GM19193 (cell line): ENCODE measurements at regions not wholly inside any gene's neighbourhood (a gene's known extent, or its start where the extent isn't known, plus 50 kb on each side); places are given as distances from the start of the nearest gene placed in this dataset.

ENCODE experiments used
- POLR2A ChIP-seq: IDR thresholded peaks from 4 replicates; pipeline ENCODE4 v1.6.1; 2011; ENCODE audit not compliant: insufficient read depth, insufficient read length; ENCODE audit errors: extremely low read depth

DNA sequence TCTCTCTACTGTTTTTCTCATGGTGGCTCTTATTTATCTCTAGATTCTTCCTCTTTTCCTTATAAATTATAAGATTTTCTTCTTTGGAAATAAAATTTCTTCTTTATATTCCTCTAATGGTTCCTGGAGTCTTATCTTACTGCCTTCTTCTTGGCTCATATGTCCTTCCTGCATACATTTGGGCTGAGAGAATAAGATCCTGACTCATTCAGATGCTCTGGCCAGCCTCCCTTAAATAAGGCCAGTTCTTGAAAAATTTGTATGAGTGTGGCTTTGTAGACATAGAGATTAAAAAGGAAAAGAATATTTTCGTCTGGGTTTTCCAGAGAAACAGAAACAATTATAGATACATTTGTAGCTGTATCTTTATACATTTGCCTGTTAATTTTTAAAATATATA is 411.3 kb downstream of the KIF20B start:
- TF ChIP-seq POLR2A: no peak

DNA sequence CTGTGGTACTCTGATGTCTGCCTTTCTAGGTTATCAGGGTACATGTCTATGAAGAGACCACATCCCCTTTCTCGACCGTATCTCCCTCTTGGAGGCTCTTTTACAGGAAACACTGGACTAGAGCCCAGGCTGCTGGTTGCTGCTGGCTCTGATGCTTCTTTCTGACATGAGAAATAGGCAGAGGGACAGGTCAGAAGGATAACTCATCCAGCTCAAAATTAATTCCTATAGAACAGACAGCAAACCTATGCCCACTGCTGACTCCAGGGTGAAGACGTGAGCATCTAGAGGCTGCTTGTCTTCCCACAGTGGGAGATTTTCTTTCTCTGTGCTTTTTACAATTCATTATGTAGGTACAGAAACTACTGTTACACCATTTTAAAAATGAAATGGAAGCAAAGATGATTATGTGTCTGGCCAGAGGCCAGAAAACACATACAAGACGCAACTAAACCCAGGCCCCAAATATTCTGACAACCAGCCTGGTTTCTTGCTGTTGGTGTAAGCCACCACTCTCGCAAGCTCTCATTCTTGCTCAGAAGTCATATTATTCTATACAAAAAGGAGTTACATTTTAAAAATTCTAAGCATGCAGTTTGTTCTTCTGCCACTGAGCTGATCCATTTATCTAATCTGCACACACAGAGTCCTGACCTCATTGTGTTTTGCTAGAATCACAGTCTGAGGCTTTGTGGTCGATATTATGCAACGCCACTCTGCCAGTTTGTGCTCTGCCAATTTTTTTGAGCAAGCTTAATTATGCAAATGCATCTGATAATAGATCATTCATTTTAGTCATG is 424.3 kb downstream of the KIF20B start:
- no peak for TF ChIP-seq POLR2A

DNA sequence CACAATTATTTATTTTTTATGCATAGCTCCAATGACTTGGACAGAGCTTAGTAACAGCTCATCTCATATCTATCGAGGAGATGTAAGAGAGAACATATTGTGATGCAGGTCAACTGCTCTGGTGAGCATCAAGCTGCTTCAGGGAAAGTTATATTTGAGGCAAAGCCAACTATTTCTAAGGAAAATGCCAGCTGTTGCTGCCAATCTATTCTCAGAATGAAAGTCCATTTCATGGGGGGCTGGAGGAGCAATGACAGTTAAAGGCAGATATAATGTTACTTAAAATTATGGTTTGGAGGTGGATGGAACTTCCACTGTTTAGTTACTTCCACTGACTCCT is 424.8 kb downstream of the KIF20B start:
- TF ChIP-seq POLR2A: no peak

DNA sequence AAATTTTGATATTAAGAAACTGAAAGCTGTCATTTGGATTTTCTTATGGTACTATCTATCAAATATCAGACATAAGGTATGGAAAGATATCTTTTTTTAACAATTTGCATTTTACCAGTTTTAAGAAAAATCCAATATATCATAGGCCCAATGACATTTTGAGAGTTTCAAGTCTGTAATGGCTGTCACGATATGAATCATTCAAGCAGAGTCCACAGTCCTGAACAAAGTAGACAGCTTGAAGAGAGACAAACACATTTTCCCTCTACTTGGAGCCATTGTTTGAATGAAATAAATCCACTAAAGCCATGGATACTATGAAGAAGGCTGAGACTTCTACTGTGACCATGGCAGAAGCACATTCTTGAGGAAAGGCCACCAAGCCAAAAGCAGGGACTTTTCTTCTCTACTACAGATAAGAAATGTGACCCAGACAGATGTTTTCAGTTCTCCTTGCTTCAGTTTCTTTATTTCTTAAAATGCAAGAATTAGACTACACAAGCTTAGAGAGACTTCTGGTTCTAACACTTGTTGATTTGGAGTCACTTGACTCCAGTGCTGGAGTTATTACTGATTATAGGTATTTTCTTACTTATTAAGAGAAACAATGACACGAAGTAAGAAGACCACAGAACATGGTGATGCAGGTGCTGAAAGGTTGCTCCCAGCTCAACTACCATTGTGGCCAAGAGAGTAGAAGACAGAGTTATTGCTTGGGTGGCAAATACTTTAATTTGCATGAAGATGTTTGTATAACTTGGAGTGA is 429.1 kb downstream of the KIF20B start:
- no peak for TF ChIP-seq POLR2A

DNA sequence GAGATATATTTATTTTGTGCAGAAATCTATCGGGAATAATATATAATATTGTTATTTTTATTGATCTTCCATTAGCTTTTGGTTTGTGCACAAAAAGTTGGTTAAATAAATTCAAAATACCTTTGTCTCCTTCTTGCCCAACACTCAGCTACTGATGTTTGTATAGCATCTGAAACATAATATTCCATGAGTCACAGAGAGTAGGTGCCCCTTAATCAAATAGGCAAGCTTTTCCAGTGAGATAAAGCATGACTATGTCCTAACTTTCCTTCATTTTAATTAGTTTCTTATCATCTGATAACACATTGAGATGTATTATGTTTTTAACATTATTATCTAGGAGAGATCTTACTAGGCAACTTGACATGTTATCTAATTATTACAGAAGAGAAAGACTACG is 432.2 kb downstream of the KIF20B start:
- no peak for TF ChIP-seq POLR2A

DNA sequence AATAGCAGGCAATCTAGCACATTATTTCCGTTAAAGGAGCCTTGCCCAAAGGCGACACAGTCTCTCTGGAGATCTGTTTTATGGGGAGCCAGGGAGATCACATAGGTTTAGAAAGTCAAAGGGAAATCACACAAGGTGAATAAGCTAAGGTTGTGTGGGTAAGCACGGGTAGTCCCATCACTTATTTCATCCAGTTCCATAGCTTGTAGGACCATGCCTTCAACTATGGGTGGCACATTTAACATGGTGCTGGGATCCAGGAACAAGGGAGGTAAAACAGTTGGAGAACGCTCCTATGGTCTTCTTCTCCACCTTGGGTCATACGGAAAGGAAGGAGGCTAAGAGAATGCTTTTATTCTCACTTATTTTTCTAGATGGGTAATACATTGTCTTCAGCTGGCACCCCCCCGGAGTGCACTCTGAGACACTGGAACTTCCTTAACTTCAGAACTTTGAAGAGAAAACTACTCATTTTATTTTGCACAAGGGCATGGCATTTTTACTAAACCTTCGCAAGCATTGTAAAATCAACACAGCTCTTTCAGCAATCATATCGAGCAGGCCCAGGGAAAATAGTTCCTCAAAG is 435.4 kb downstream of the KIF20B start:
- TF ChIP-seq POLR2A: no peak

DNA sequence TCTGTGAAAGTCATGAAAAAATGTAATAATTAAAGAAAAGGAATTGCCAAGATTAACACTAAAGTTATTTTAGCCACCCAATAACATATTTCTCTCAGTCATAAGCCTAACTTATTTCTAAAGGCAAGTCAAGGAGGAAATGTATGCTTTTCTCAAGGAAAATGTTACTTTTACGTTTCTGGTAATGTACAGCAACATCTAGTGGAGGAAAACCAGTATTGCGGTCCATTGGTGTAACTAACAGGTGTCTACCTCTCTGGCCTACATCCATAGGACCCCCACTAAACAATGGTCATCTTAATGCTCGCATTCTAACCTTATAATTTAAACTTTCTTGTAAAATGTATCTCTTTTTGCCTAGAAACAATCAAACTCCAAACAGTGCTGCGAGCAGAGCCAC is 437.5 kb downstream of the KIF20B start:
- TF ChIP-seq POLR2A: no peak

DNA sequence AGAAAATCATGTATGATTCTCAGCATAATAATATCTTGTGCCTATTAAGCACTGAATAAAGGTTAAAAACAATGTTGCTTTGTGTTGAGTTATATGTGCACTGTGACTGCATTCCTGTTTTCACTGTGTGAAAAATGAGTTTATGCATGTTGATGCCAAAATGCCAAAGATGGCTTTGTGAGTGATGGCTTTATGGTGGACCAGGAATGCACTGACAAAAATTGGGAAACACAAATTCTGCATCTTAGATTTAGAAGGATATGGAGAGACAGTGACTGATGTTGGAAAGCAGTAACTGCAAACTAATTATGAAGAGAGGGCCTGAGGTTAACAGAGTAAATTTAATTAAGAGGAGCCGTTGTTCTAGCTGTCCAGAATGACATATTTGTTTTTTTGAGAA is 440.4 kb downstream of the KIF20B start:
- TF ChIP-seq POLR2A: no peak

DNA sequence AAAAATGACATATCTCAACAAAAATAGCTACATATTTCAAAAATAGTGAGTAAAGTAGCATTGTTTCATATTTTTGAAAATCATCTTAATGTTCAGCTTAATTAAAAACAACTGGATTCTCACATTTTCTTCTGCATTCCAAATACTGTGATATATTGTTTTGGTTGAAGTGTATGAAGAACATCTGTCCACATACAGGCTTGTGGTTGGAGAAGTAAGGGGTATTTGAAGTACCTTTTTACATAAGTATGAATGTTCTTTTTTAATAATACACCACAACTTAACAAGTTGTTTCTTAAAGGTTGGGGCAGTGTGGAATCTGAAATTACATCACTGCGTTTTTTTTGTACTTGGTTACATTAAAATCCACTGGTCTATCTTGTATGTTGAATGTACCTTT is 442.5 kb downstream of the KIF20B start:
- no peak for TF ChIP-seq POLR2A

DNA sequence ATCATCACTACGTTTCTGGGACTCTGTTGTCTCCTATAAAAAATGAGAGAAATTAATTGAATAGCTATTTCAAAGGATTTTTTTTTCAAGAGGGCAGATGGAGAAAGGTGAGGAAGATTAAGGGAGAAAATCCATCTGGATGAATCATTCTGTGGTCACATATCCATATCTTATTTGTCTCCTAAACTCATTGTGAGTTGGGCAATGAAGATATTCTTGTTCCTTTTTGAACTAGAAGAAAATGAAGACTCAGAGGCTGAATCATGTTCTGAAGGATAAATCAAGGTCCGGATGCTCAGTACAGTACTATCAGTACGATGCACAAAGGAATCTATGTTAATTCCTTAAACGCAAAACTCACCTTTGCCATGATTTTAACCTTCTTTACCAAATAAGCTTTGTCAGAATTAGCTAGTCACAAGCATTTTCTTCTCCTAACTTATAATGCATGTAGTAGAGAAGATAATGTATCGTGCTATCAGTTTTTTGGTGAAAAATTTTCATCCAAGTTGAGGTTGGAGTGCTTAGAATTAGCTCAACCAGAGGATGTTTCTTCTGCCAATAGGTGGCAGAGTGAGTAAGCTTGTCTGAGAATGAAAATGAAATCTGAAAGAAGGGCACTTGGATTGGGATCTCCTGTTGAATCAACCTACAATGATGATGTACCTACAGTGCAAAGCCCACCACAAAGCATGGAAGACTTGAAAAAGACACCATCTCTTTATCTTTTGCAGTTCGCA is 446.9 kb downstream of the KIF20B start:
- TF ChIP-seq POLR2A: no peak

DNA sequence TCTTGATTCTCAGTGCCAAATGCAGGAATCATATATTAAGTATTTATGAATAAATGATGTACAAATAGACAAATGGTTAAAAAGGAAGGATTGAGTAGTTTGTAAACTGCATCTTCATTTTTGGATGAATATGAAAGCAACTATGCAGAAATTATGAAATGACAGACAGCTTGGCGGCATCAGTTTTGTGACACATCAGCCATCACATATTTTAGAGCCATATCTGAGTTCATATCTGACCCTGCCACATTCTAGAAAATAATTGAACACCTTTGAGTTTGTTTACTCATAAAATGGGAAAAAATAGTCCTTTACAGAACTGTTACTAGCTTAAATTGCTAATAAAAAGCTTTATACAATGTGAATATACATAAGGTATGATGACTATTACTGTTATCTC is 448.2 kb downstream of the KIF20B start:
- TF ChIP-seq POLR2A: no peak

DNA sequence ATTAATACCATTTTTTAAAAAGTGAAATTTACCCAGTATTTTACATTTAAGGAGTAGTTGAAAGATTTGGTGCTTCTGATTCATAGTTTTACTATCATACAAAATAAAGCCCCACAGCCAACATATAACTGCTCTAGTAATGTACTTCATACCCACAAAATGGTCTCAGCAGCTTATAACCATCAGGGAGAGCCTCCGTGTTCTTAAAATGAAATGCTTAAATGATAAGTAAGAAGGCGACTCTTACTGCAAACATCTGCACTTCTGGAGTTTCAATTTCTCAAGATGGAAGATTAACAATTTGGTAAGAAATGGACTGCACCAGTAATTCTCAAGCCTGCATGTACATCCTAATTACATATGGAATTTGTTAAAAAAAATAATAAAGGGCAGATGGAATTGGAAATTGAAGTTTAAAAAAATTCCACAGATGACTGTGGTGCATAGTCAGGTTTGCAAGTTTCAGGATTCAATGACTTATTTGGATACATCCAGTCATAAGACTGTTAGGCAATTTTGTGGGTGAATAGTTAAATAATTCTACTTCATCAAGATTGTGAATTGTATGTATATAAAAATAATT is 461.0 kb downstream of the KIF20B start:
- no peak for TF ChIP-seq POLR2A

DNA sequence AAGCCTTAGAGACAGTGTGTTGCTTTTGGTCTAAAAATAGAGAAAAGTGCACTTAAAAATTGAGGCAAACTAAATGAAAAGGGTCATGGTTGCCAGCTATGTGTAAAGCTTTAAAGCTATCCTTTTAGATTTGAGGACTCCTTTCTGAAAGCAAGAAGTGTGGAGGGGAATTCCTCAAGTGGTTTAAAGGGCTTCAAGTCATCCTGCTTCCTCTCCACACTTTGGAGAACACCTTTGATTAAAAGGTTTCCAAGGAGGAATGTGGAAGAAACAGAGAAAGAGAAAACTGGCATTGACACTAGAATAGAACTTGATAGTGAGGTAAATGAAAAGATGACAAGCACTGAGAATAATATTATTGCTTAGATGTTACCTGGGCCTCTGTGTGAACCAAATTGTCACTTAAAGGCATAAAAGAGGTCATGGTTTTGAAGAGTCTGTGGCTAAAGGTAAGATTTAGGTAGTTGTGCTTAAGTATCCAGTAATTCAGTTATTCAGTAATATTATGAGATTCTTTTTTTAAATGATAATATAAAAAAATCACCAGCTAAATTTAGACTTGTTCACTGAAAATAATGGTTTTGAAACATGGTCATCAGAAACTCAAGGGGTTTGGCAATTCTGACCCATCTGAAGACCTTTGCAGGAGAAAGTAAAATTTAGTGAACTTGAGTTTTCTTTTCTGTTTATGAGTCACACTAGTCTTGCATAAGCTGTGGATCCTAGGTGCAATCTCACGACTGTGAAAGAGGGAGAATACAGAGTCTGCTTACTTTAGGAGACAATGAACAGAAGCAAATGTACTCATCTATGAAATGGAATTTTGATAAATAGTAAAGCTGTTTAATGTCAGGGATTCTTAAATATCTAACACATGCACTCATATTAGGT is 466.0 kb downstream of the KIF20B start:
- TF ChIP-seq POLR2A: no peak

DNA sequence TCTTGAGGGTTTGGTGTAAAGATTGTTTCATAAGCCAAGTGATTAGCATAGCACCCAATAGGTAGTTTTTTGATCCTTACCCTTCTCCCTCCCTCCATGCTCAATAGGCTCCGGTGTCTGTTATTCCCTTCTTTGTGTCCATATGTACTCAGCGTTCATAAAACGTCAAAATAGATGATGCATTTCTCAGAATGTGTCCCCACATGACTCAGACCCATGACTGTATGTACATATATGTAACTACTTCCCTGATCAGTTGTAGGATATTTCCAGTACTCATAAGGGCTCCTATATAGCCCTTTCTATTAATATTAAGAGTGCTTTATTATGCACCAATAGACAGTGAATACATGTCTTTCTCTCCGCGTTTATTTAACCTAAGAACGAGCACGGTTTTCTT is 466.9 kb downstream of the KIF20B start:
- TF ChIP-seq POLR2A: no peak
